GM12873 (cell line): ENCODE measurements at regions not wholly inside any gene's neighbourhood (a gene's known extent, or its start where the extent isn't known, plus 50 kb on each side); places are given as distances from the start of the nearest gene placed in this dataset.

Experiments used
- CTCF ChIP-seq: IDR thresholded peaks from 2 replicates; pipeline ENCODE4 v1.5.1; 2012; ENCODE audit warnings: low read depth, mild to moderate bottlenecking, moderate library complexity, low read length, control low read depth; ENCODE audit not compliant: insufficient read depth; ENCODE audit errors: missing control alignments

- no peak for TF ChIP-seq CTCF
Measured at GRCh38 chr5:104198156-104198555, 635.6 kb upstream of the NUDT12 start.

GRCh38 chr5:104189909-104190308 lies 627.3 kb upstream of the NUDT12 start:
- no peak for TF ChIP-seq CTCF

- TF ChIP-seq CTCF: no peak
Measured at GRCh38 chr5:104189031-104189430, 626.4 kb upstream of the NUDT12 start.

GRCh38 chr5:104187656-104188055 lies 625.1 kb upstream of the NUDT12 start:
- no peak for TF ChIP-seq CTCF

- no peak for TF ChIP-seq CTCF
Measured at GRCh38 chr5:104186510-104186909, 623.9 kb upstream of the NUDT12 start.

GRCh38 chr5:104186100-104186499 lies 623.5 kb upstream of the NUDT12 start:
- no peak for TF ChIP-seq CTCF

GRCh38 chr5:104184264-104184663 lies 621.7 kb upstream of the NUDT12 start:
- no peak for TF ChIP-seq CTCF
